K562 (cell line): ENCODE measurements at regions not wholly inside any gene's neighbourhood (a gene's known extent, or its start where the extent isn't known, plus 50 kb on each side); places are given as distances from the start of the nearest gene placed in this dataset.

ENCODE experiments used
- ATAC-seq: fragments of 200-7000 bp; cut with Tn5 transposase; 3 replicates; pipeline ENCODE4 v1.9.1; 2020; ENCODE audit warnings: moderate library complexity
- BruUV-seq: library from RNA; stranded (reverse); fragments of 400-500 nt; replicated peaks from 2 replicates; lab custom pipeline; 2021; lab: Mats Ljungman, UMichigan
- CTCF ChIA-PET: fragments of 300-600 bp; formaldehyde crosslinking; extraction: SDS; loops from one replicate; lab custom pipeline; 2021; ENCODE audit warnings: low intra/inter-chr PET ratio; lab: Yijun Ruan, JAX
- POLR2A ChIA-PET: fragments of 300-600, 350-650 bp; sonication (Branson Sonifier 250); formaldehyde crosslinking; extraction: SDS; loops from one replicate; lab custom pipeline; 2021; ENCODE audit warnings: antibody characterized with exemption, inconsistent platforms; lab: Yijun Ruan, JAX
- DNase-seq, 4 experiments: peaks; one replicate each; pipeline versions ENCODE4 v3.0.0 to v3.0.0-alpha.2; 2011 to 2018; ENCODE audit warnings: low spot score in 3 of 4, mixed read lengths in 3 of 4; ENCODE audit errors: extremely low read depth in 1 of 4
- FAIRE-seq: peaks from 2 replicates; lab custom pipeline; 2011; peaks lifted over from hg19 to GRCh38; lab: Jason Lieb, UNC
- H2AFZ ChIP-seq: 2 replicates; pipeline ENCODE4 v1.6.0; 2011; ENCODE audit warnings: low read depth, low read length, control low read depth, inconsistent platforms
- H3K27ac ChIP-seq: fragments of 200-600 bp; 3 replicates; pipeline ENCODE4 v1.8.0; 2011; ENCODE audit warnings: low read depth, mild to moderate bottlenecking, control low read depth, inconsistent platforms, low read length, moderate library complexity, mixed read lengths; ENCODE audit errors: extremely low read depth
- H3K27me3 ChIP-seq, 2 experiments: fragments of 300-600 bp in 1 of 2; 2 replicates in 1 of 2; 3 replicates in 1 of 2; pipeline versions ENCODE4 v1.6.0 to v1.8.0; 2011; ENCODE audit warnings: inconsistent platforms in 2 of 2, low read length in 2 of 2, mild to moderate bottlenecking in 1 of 2, mixed read lengths in 1 of 2, moderate library complexity in 1 of 2; ENCODE audit not compliant: control insufficient read depth in 2 of 2, insufficient read depth in 2 of 2
- H3K36me3 ChIP-seq: fragments of 300-600 bp; 3 replicates; pipeline ENCODE4 v1.8.0; 2011; ENCODE audit warnings: mild to moderate bottlenecking, low read length, inconsistent platforms; ENCODE audit not compliant: control insufficient read depth, insufficient read depth
- H3K4me1 ChIP-seq, 2 experiments: fragments of 200-600 bp in 1 of 2; replicated peaks in 1 of 2; 2 replicates in 1 of 2; 3 replicates in 1 of 2; pipeline versions ENCODE4 v1.5.1 to v1.8.0; 2011; ENCODE audit warnings: inconsistent platforms in 2 of 2, low read length in 2 of 2, mild to moderate bottlenecking in 1 of 2, mixed read lengths in 1 of 2, moderate library complexity in 1 of 2; ENCODE audit not compliant: control insufficient read depth in 2 of 2, insufficient read depth in 2 of 2
- H3K4me2 ChIP-seq: 2 replicates; pipeline ENCODE4 v1.6.1; 2011; ENCODE audit warnings: low read length, control low read depth, inconsistent platforms, mixed read lengths; ENCODE audit not compliant: insufficient read depth
- H3K4me3 ChIP-seq: fragments of 200-600 bp; sonication (generic), shearing (Covaris generic); 2 replicates; pipeline ENCODE4 v1.5.1; 2016; ENCODE audit warnings: control low read depth, inconsistent platforms
- H3K79me2 ChIP-seq: fragments of 200-600 bp; 3 replicates; pipeline ENCODE4 v1.8.0; 2011; ENCODE audit warnings: low read length, inconsistent platforms; ENCODE audit not compliant: control insufficient read depth, insufficient read depth
- H3K9ac ChIP-seq, 2 experiments: 2 replicates each; pipeline versions ENCODE4 v1.6.0 to v1.6.1; 2011; ENCODE audit warnings: low read depth in 2 of 2, low read length in 2 of 2, control low read depth in 1 of 2, inconsistent platforms in 1 of 2, mild to moderate bottlenecking in 1 of 2, mixed read lengths in 1 of 2; ENCODE audit not compliant: insufficient read depth in 1 of 2
- H3K9me1 ChIP-seq: one replicate; pipeline ENCODE4 v1.6.0; 2011; ENCODE audit warnings: inconsistent platforms, mild to moderate bottlenecking, low read length, moderate library complexity; ENCODE audit not compliant: control insufficient read depth, insufficient read depth
- H3K9me3 ChIP-seq: replicated peaks from 2 replicates; pipeline ENCODE4 v1.5.1; 2011; ENCODE audit warnings: low read depth, low read length, inconsistent platforms; ENCODE audit not compliant: control insufficient read depth, insufficient read depth
- H4K20me1 ChIP-seq: replicated peaks from 2 replicates; pipeline ENCODE4 v1.6.1; 2011; ENCODE audit warnings: low read length, inconsistent platforms, mixed read lengths; ENCODE audit not compliant: control insufficient read depth, insufficient read depth
- BRCA1 ChIP-seq, 2 experiments: fragments of 450-650 bp in 1 of 2; sonication (generic) in 1 of 2; formaldehyde crosslinking in 1 of 2; IDR thresholded peaks; 2 replicates each; pipeline versions ENCODE4 v1.5.0 to v1.6.1; 2017 to 2020; ENCODE audit warnings: mild to moderate bottlenecking in 1 of 2, missing genetic modification reagents in 1 of 2
- SRF ChIP-seq, 2 experiments: fragments of 250-450, 450-650 bp in 1 of 2; sonication (Bioruptor Pico) in 1 of 2; sonication (generic) in 1 of 2; formaldehyde crosslinking; IDR thresholded peaks; 2 replicates each; pipeline versions ENCODE4 v1.5.0 to v1.5.1; 2020 to 2022; ENCODE audit warnings: mild to moderate bottlenecking in 1 of 2, missing genetic modification reagents in 1 of 2
- TARDBP ChIP-seq: fragments of 450-650 bp; IDR thresholded peaks from 2 replicates; pipeline ENCODE4 v1.6.1; 2016
- TSC22D4 ChIP-seq: fragments of 450-650 bp; IDR thresholded peaks from 2 replicates; pipeline ENCODE4 v1.6.1; 2016; ENCODE audit warnings: missing genetic modification characterization, missing biosample characterization, control low read depth
- WHSC1 ChIP-seq: IDR thresholded peaks from one replicate; pipeline ENCODE4 v1.6.1; 2012; ENCODE audit warnings: low read length, control low read depth, inconsistent platforms
- ZNF175 ChIP-seq: fragments of 200-800 bp; sonication (Bioruptor generic); IDR thresholded peaks from 2 replicates; pipeline ENCODE4 v1.6.1; 2016; ENCODE audit warnings: low read depth, mild to moderate bottlenecking, missing genetic modification characterization, missing compliant biosample characterization
- ZNF23 ChIP-seq: fragments of 250-450 bp; sonication (Bioruptor Pico); IDR thresholded peaks from 2 replicates; pipeline ENCODE4 v1.4.0; 2020; ENCODE audit warnings: mild to moderate bottlenecking
- ZNF444 ChIP-seq: fragments of 250-450 bp; sonication (Bioruptor Pico); IDR thresholded peaks from 2 replicates; pipeline ENCODE4 v1.4.0; 2020; ENCODE audit warnings: mild to moderate bottlenecking, moderate library complexity
- ZNF589 ChIP-seq: fragments of 200-800 bp; sonication (Bioruptor generic); IDR thresholded peaks from 2 replicates; pipeline ENCODE4 v1.6.1; 2016; ENCODE audit warnings: low read depth, missing genetic modification characterization, missing compliant biosample characterization
- WGBS: fragments of 100-300 bp; shearing (Covaris generic); methylation state at CpG from one replicate; pipeline ENCODE4 v1.1.6; 2016; ENCODE audit warnings: low coverage, mixed read lengths; ENCODE audit not compliant: insufficient coverage; ENCODE audit errors: missing lambda C conversion rate; 5-methylcytosine and 5-hydroxymethylcytosine counted together
- in situ Hi-C: fragments of 300-500 bp; cut with MboI; formaldehyde crosslinking; loops from 4 replicates; pipeline ENCODE4 v1.15.0; 2018; ENCODE audit warnings: inconsistent platforms, mixed read lengths
- intact Hi-C: fragments of 100-400 bp; cut with micrococcal nuclease; formaldehyde crosslinking; loops from 2 replicates; pipeline ENCODE4 v1.14.2; 2022
- TF ChIP-seq, protein P1 (sequence below): IDR thresholded peaks from 2 replicates; pipeline ENCODE4 v1.6.1; 2012; ENCODE audit warnings: low read depth, low read length, improper control_type of control experiment, borderline replicate concordance
- TF ChIP-seq, protein P2 (sequence below): fragments of 450-650 bp; IDR thresholded peaks from 2 replicates; pipeline ENCODE4 v1.6.1; 2017; ENCODE audit warnings: antibody characterized with exemption

DNA sequence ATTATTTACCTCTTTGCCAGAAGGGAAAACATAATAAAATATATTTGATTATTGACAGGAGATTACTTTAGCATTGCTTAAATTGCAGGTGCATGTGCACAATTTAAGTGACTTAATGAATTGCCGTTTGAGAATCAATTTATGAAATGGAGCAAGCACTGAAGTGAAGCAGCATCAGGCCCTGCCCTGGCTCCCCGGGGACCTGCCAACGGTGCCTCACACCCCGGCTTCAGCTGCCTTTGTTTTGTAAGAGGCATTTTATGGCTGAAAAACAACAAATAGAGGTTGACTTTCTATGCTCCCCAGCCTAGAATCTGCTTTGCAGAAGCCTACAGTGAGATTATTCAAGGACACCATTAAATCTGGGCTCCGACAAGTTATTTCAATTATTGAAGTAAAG, 359.1 kb upstream of the IRX4 start:
- H3K9me1 ChIP-seq: no peaks in the 10 kb centered on the region
- in situ Hi-C loops (no loop called here), intact Hi-C loops (no loop called here)
- ATAC-seq (no peak), DNase-seq (no peak), FAIRE-seq (no peak)
- H3K4me3 ChIP-seq: no peak overlapping the region
- ChIA-PET POLR2A (no interaction called here), CTCF (no interaction called here)
- no TSS peak for BruUV-seq
- H3K4me1 ChIP-seq: peaks cover 0 to 3% of the 10 kb centered on the region in 2 experiments; a peak in 1 of 5 replicates
- no peak overlapping the region; a peak in 1 of 4 replicates for H3K9ac ChIP-seq
- H3K27me3 ChIP-seq: peaks cover 0 to 18% of the 10 kb centered on the region in 2 experiments; a peak in 1 of 5 replicates
- H3K9me3 ChIP-seq: no peaks in the 10 kb centered on the region
- H4K20me1 ChIP-seq: no peaks in the 10 kb centered on the region
- no peak overlapping the region for H3K27ac ChIP-seq
- no peaks in the 10 kb centered on the region for H3K36me3 ChIP-seq
- TF ChIP-seq ZNF589 (CRISPR knock-in tag) (no peak), WHSC1 (no peak), ZNF23 (CRISPR knock-in tag) (no peak), BRCA1 (IDR thresholded peaks at IDR 0.05) (no peak), BRCA1 (CRISPR knock-in tag; IDR thresholded peaks at IDR 0.05) (no peak)
- TF ChIP-seq, all 486 proteins: peak for 0
- no peak overlapping the region for H2AFZ ChIP-seq
- no peaks in the 10 kb centered on the region for H3K79me2 ChIP-seq
- no peak overlapping the region for H3K4me2 ChIP-seq
- 1% methylated on average over 5 of the region's 5 CpGs for WGBS

DNA sequence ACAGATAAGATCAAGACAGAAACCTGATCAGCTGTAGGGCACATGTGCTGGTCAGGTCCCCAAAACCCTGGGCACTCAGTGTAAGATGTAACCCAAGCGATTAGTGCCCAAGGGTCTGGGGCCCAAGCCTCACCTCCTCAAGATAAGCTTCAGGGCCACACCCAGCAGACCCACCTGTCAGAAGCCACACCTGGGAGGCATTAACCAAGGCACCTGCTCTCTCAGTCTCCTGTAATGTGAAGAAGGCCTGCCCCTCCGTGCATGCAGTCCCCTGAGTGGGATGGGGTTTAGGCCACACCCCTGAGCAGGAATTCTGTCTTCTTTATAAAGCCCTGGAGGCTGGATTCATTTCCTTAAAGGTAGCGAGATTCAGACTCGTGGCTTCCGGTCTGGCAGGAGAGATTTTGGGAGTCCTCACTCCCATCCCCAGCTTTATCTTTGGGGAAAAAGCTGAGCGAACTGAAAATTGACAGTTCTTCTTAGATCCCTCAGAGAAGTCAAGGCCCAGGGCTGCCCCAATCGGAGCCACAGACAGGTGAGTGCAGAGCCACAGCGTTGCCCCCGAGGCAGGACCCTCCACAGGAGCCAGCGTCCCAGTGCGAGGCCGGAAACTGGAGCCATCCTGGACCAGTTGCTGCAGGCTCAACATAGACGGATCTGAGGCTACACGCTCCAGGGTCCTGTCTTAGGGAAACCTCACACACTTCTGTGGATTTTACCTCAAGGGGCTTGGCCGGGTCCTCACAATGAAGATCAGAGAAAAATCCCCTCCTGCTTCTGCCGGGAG, 357.6 kb upstream of the IRX4 start:
- H3K36me3 ChIP-seq: no peaks in the 10 kb centered on the region
- POLR2A ChIA-PET: no interaction called here
- H2AFZ ChIP-seq: no peak overlapping the region
- peaks cover 0 to 3% of the 10 kb centered on the region in 2 experiments; a peak in 1 of 5 replicates for H3K4me1 ChIP-seq
- DNase-seq: no peak
- H3K9ac ChIP-seq: no peak overlapping the region
- no peak overlapping the region for H3K4me2 ChIP-seq
- 1% methylated on average over 16 of the region's 16 CpGs for WGBS
- TF ChIP-seq, protein P1, sequence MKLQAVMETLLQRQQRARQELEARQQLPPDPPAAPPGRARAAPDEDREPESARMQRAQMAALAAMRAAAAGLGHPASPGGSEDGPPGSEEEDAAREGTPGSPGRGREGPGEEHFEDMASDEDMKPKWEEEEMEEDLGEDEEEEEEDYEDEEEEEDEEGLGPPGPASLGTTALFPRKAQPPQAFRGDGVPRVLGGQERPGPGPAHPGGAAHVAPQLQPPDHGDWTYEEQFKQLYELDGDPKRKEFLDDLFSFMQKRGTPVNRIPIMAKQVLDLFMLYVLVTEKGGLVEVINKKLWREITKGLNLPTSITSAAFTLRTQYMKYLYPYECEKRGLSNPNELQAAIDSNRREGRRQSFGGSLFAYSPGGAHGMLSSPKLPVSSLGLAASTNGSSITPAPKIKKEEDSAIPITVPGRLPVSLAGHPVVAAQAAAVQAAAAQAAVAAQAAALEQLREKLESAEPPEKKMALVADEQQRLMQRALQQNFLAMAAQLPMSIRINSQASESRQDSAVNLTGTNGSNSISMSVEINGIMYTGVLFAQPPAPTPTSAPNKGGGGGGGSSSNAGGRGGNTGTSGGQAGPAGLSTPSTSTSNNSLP: no peak
- TF ChIP-seq ZNF444 (CRISPR knock-in tag) (no peak), SRF (CRISPR knock-in tag; IDR thresholded peaks at IDR 0.05) (no peak), TARDBP (no peak), ZNF175 (CRISPR knock-in tag) (no peak), TSC22D4 (tag) (no peak)
- TF ChIP-seq, protein P2, sequence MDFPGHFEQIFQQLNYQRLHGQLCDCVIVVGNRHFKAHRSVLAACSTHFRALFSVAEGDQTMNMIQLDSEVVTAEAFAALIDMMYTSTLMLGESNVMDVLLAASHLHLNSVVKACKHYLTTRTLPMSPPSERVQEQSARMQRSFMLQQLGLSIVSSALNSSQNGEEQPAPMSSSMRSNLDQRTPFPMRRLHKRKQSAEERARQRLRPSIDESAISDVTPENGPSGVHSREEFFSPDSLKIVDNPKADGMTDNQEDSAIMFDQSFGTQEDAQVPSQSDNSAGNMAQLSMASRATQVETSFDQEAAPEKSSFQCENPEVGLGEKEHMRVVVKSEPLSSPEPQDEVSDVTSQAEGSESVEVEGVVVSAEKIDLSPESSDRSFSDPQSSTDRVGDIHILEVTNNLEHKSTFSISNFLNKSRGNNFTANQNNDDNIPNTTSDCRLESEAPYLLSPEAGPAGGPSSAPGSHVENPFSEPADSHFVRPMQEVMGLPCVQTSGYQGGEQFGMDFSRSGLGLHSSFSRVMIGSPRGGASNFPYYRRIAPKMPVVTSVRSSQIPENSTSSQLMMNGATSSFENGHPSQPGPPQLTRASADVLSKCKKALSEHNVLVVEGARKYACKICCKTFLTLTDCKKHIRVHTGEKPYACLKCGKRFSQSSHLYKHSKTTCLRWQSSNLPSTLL: no peak
- no peak for ATAC-seq
- H3K4me3 ChIP-seq: no peak overlapping the region
- no peak for FAIRE-seq
- CTCF ChIA-PET: no interaction called here
- H3K79me2 ChIP-seq: no peaks in the 10 kb centered on the region
- H3K27me3 ChIP-seq: peaks cover 0 to 18% of the 10 kb centered on the region in 2 experiments; a peak in 1 of 5 replicates
- H3K9me1 ChIP-seq: no peaks in the 10 kb centered on the region
- H4K20me1 ChIP-seq: no peaks in the 10 kb centered on the region
- H3K9me3 ChIP-seq: no peaks in the 10 kb centered on the region
- in situ Hi-C loops (no loop called here), intact Hi-C loops (no loop called here)
- BruUV-seq: no TSS peak
- H3K27ac ChIP-seq: no peak overlapping the region
